Psoas muscle (tissue), 7 donors: ENCODE measurements at regions not wholly inside any gene's neighbourhood (a gene's known extent, or its start where the extent isn't known, plus 50 kb on each side); places are given as distances from the start of the nearest gene placed in this dataset.

ENCODE experiments used
- ATAC-seq, 4 donors: fragments of 200-7000 bp; cut with Tn5 transposase; one replicate each; pipeline ENCODE4 v1.9.1; 2020; ENCODE audit warnings: moderate library complexity in 3 of 4, mild to moderate bottlenecking in 2 of 4
- DNase-seq, 2 donors: peaks; one replicate each; pipeline ENCODE4 v3.0.0-alpha.2; 2020
- H3K27ac ChIP-seq: fragments of 200-600 bp; one replicate; pipeline ENCODE4 v1.8.0; 2022
- H3K27me3 ChIP-seq, 3 donors: fragments of 200-600 bp in 1 of 3; one replicate each; pipeline versions ENCODE4 v1.6.1 to v1.8.0; 2013 to 2022; ENCODE audit warnings: low read length in 2 of 3, mild to moderate bottlenecking in 2 of 3, moderate library complexity in 1 of 3; ENCODE audit not compliant: insufficient read depth in 3 of 3
- H3K36me3 ChIP-seq, 2 donors: fragments of 200-600 bp in 1 of 2; one replicate each; pipeline versions ENCODE4 v1.6.1 to v1.8.0; 2013 to 2022; ENCODE audit warnings: low read depth in 1 of 2, mild to moderate bottlenecking in 1 of 2, moderate library complexity in 1 of 2; ENCODE audit not compliant: insufficient read depth in 1 of 2
- H3K4me1 ChIP-seq: fragments of 200-600 bp; one replicate; pipeline ENCODE4 v1.8.0; 2022
- H3K4me3 ChIP-seq: fragments of 200-600 bp; one replicate; pipeline ENCODE4 v1.8.0; 2022; ENCODE audit warnings: mild to moderate bottlenecking
- H3K9me3 ChIP-seq: fragments of 200-600 bp; one replicate; pipeline ENCODE4 v1.8.0; 2022
- WGBS, 3 donors: extraction: QIAGEN DNeasy Blood & Tissue Kit; methylation state at CpG; one replicate each; pipeline versions ENCODE4 v1.1.6 to v1.1.7; 2013; 5-methylcytosine and 5-hydroxymethylcytosine counted together
- intact Hi-C, 2 donors: fragments of 100-400 bp; cut with DNase I; formaldehyde crosslinking; loops; one replicate each; pipeline versions ENCODE4 v1.11.0 to v1.14.2; 2022
- TF ChIP-seq, protein P1 (sequence below): fragments of 200-600 bp; IDR thresholded peaks from one replicate; pipeline ENCODE4 v1.8.0; 2022; ENCODE audit warnings: antibody characterized with exemption
- donor health status: healthy with polysubstance abuse.
- donor health status: DM: no; HTN: no; CAD: no; lungs with moderate emphysema.
- donor health status: Bipolar disorder and iron deficiency.
- donor health status: healthy.
- donor health status: DM: yes; HTN: yes; CAD: no.
- donor health status: DM: no; HTN: no; CAD: no.
- donor health status: DM: yes; HTN: yes; CAD: no.

GRCh38 chr5:5828619-5829018 is 406.1 kb downstream of the ICE1 start:
- no peak overlapping the region for H3K27ac ChIP-seq
- intact Hi-C loops: no loop called here
- WGBS, 3 donors: 75 to 82% (median 77%) methylated on average over 5 of the region's 5 CpGs
- H3K36me3 ChIP-seq: no peaks in the 10 kb centered on the region
- DNase-seq: no peak
- TF ChIP-seq, protein P1, sequence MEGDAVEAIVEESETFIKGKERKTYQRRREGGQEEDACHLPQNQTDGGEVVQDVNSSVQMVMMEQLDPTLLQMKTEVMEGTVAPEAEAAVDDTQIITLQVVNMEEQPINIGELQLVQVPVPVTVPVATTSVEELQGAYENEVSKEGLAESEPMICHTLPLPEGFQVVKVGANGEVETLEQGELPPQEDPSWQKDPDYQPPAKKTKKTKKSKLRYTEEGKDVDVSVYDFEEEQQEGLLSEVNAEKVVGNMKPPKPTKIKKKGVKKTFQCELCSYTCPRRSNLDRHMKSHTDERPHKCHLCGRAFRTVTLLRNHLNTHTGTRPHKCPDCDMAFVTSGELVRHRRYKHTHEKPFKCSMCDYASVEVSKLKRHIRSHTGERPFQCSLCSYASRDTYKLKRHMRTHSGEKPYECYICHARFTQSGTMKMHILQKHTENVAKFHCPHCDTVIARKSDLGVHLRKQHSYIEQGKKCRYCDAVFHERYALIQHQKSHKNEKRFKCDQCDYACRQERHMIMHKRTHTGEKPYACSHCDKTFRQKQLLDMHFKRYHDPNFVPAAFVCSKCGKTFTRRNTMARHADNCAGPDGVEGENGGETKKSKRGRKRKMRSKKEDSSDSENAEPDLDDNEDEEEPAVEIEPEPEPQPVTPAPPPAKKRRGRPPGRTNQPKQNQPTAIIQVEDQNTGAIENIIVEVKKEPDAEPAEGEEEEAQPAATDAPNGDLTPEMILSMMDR: no peak
- no peak for ATAC-seq
- H3K27me3 ChIP-seq: no peaks in the 10 kb centered on the region
- no peaks in the 10 kb centered on the region for H3K9me3 ChIP-seq
- H3K4me3 ChIP-seq: no peak overlapping the region
- no peaks in the 10 kb centered on the region for H3K4me1 ChIP-seq

- H3K9me3 ChIP-seq: no peaks in the 10 kb centered on the region
- H3K4me1 ChIP-seq: no peaks in the 10 kb centered on the region
- no peak overlapping the region for H3K27ac ChIP-seq
- WGBS, 3 donors: 59 to 72% (median 71%) methylated on average over 6 of the region's 6 CpGs
- DNase-seq (no peak), ATAC-seq (peak; percentile 75 to 98 (median 94))
- intact Hi-C loops: no loop called here
- no peaks in the 10 kb centered on the region for H3K36me3 ChIP-seq
- H3K27me3 ChIP-seq: no peaks in the 10 kb centered on the region
- TF ChIP-seq, protein P1: no peak
- H3K4me3 ChIP-seq: no peak overlapping the region
These were observed 404.4 kb downstream of the ICE1 start for GRCh38 chr5:5826911-5827310.

DNA sequence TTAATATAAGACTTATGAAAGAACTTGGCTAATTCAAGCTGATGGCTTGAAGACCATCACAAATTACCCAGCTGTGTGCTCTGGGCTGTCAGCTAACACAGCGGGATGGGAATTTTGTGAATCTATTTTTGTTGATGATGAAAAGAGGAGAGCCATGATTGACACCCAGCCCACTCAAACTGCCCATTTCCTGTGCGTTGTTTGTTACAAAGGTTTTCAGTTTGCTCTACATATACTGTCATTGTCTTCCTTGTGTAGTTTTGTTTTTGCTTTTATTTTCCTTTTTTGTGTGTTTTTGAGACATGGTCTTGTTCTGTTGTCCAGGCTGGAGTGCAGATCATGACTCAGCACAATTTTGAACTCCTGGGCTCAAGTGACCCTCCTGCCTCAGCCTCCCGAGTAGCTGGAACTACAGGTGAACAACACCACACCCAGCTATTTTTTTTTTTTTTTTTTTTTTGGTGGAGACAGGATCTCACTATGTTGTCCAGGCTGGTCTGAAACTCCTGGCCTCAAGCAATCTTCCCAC is 400.3 kb downstream of the ICE1 start:
- TF ChIP-seq, protein P1: no peak
- WGBS, 3 donors: 60 to 72% (median 71%) methylated on average over 3 of the region's 3 CpGs
- H3K27ac ChIP-seq: no peak overlapping the region
- DNase-seq (no peak), ATAC-seq (no peak)
- H3K27me3 ChIP-seq: no peaks in the 10 kb centered on the region
- H3K36me3 ChIP-seq: no peaks in the 10 kb centered on the region
- no peaks in the 10 kb centered on the region for H3K9me3 ChIP-seq
- intact Hi-C loops: no loop called here
- H3K4me3 ChIP-seq: no peak overlapping the region
- no peaks in the 10 kb centered on the region for H3K4me1 ChIP-seq

DNA sequence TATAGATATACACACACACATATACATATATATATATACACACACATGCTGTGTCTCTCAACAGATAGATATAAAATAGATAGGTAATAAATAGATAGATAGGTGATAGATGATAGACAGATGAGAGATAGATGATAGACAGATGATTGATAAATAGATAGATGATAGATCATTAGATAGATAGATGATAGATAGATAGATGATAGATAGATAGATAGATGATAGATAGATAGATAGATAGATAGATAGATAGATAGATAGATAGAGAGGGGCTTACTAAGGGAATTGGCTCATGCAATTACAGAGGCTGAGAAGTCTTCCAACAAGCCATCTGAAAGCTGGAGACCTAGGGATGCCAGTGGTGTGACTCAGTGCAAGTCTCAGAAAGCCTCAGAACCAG is 394.5 kb downstream of the ICE1 start:
- Histone ChIP-seq H3K36me3 (no peaks in the 10 kb centered on the region), H3K9me3 (no peaks in the 10 kb centered on the region), H3K27me3 (no peaks in the 10 kb centered on the region), H3K4me1 (no peaks in the 10 kb centered on the region), H3K27ac (no peak overlapping the region), H3K4me3 (no peak overlapping the region)
- DNase-seq (no peak), ATAC-seq (no peak)
- TF ChIP-seq, protein P1: no peak
- intact Hi-C loops: no loop called here

DNA sequence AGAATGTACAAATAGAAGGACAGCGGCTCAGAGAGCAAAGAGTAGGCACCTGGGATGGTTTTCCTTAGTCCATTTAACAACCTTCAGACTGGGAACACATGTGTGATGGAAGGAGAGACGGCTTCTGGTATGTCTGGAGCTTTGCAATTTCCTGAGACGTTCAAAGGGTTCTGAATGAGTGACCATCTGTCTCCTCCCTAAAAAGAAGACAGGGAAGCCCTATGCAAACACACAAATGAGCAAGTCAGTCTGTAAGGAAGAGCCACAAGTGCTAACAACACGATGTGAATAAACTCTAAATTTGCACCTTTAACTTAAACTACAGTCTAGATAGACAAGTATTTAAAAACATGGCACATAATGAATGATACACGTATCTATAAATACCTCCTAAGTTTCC is 391.0 kb downstream of the ICE1 start:
- TF ChIP-seq, protein P1: no peak
- intact Hi-C loops: no loop called here
- ATAC-seq: no peak
- Histone ChIP-seq H3K27me3 (no peaks in the 10 kb centered on the region), H3K4me3 (no peak overlapping the region), H3K9me3 (no peaks in the 10 kb centered on the region), H3K36me3 (no peaks in the 10 kb centered on the region), H3K4me1 (no peaks in the 10 kb centered on the region), H3K27ac (no peak overlapping the region)
- 24 to 35% (median 27%) methylated on average over 5 of the region's 5 CpGs for WGBS, 3 donors
- no peak for DNase-seq
